Upper lobe of left lung (tissue), 6 donors: ENCODE measurements at regions not wholly inside any gene's neighbourhood (a gene's known extent, or its start where the extent isn't known, plus 50 kb on each side); places are given as distances from the start of the nearest gene placed in this dataset.

Source experiments
- ATAC-seq, 2 donors: fragments of 200-7000 bp; cut with Tn5 transposase; one replicate each; pipeline ENCODE4 v1.9.1; 2022; ENCODE audit warnings: mild to moderate bottlenecking in 2 of 2, moderate library complexity in 2 of 2; ENCODE audit not compliant: low FRiP score in 2 of 2
- DNase-seq, 2 donors: peaks; one replicate each; pipeline ENCODE4 v3.0.0-alpha.2; 2019 to 2020
- H3K27ac ChIP-seq, 4 donors: fragments of 200-600 bp; sonication (generic); one replicate each; pipeline ENCODE4 v1.5.1; 2016 to 2019
- H3K27me3 ChIP-seq, 4 donors: fragments of 200-600 bp; sonication (generic); one replicate each; pipeline ENCODE4 v1.5.1; 2017 to 2019
- H3K36me3 ChIP-seq, 4 donors: fragments of 200-600 bp; sonication (generic); one replicate each; pipeline ENCODE4 v1.5.1; 2016 to 2019
- H3K4me1 ChIP-seq, 4 donors: fragments of 200-600 bp; sonication (generic); one replicate each; pipeline ENCODE4 v1.5.1; 2018 to 2019
- H3K4me3 ChIP-seq, 4 donors: fragments of 200-600 bp; sonication (generic); one replicate each; pipeline ENCODE4 v1.5.1; 2017 to 2019; ENCODE audit warnings: mild to moderate bottlenecking in 2 of 4, moderate library complexity in 1 of 4
- H3K9me3 ChIP-seq, 4 donors: fragments of 200-600 bp; sonication (generic); one replicate each; pipeline ENCODE4 v1.5.1; 2018 to 2019
- CTCF ChIP-seq, 6 experiments: fragments of 450-650 bp in 4 of 6; fragments of 200-600 bp in 2 of 6; sonication (generic) in 2 of 6; IDR thresholded peaks; one replicate each; pipeline ENCODE4 v1.5.1; 2016 to 2019; ENCODE audit warnings: antibody characterized with exemption in 6 of 6
- EP300 ChIP-seq, 4 donors: sonication (generic); formaldehyde crosslinking; IDR thresholded peaks; one replicate each; pipeline ENCODE4 v1.5.1; 2017; ENCODE audit warnings: antibody characterized with exemption in 4 of 4, control low read depth in 2 of 4
- POLR2A ChIP-seq, 4 donors: fragments of 450-650 bp; IDR thresholded peaks; one replicate each; pipeline ENCODE4 v1.5.1; 2016 to 2017; ENCODE audit warnings: antibody characterized with exemption in 4 of 4, mild to moderate bottlenecking in 2 of 4
- POLR2AphosphoS5 ChIP-seq, 2 donors: sonication (generic); formaldehyde crosslinking; IDR thresholded peaks; one replicate each; pipeline ENCODE4 v1.5.1; 2017; ENCODE audit warnings: antibody characterized with exemption in 2 of 2
- WGBS, 2 donors: methylation state at CpG; one replicate each; pipeline ENCODE4 v1.1.5; 2017 to 2018; 5-methylcytosine and 5-hydroxymethylcytosine counted together
- donor health status: DM: no; HTN: no; CAD: no; lungs with moderate emphysema.
- donor health status: DM: no; HTN: yes; CAD: no; lungs with severe emphysema.

GRCh38 chr10:89153971-89154370 is 53.1 kb downstream of the CH25H start:
- Histone ChIP-seq H3K9me3 (no peaks in the 10 kb centered on the region), H3K36me3 (no peaks in the 10 kb centered on the region), H3K27me3 (no peaks in the 10 kb centered on the region), H3K4me3 (no peak overlapping the region), H3K4me1 (no peaks in the 10 kb centered on the region), H3K27ac (no peak overlapping the region)
- DNase-seq = no peak
- no peak for ATAC-seq
- TF ChIP-seq CTCF (IDR thresholded peaks at IDR 0.05) (no peak), POLR2A (IDR thresholded peaks at IDR 0.05) (no peak), EP300 (IDR thresholded peaks at IDR 0.05) (no peak), POLR2AphosphoS5 (IDR thresholded peaks at IDR 0.05) (no peak)
- 83 to 90% methylated on average over 1 of the region's 1 CpG for WGBS, 2 donors

- no peaks in the 10 kb centered on the region for H3K36me3 ChIP-seq
- TF ChIP-seq EP300 (IDR thresholded peaks at IDR 0.05) (no peak), POLR2AphosphoS5 (IDR thresholded peaks at IDR 0.05) (no peak), CTCF (IDR thresholded peaks at IDR 0.05) (no peak)
- H3K9me3 ChIP-seq = no peaks in the 10 kb centered on the region
- no peaks in the 10 kb centered on the region for H3K27me3 ChIP-seq
- H3K4me1 ChIP-seq = no peaks in the 10 kb centered on the region
- no peak for DNase-seq
- H3K4me3 ChIP-seq = no peak overlapping the region
- 66 to 81% methylated on average over 3 of the region's 3 CpGs for WGBS, 2 donors
- no peak overlapping the region for H3K27ac ChIP-seq
- no peak for ATAC-seq
Observed at GRCh38 chr10:89153116-89153515, 54.0 kb downstream of the CH25H start.

- DNase-seq (no peak), ATAC-seq (no peak)
- no peaks in the 10 kb centered on the region for H3K27me3 ChIP-seq
Observed at GRCh38 chr10:89151857-89152256, 55.3 kb downstream of the CH25H start.

GRCh38 chr10:89148061-89148460 is 59.1 kb downstream of the CH25H start:
- H3K9me3 ChIP-seq = no peaks in the 10 kb centered on the region
- no peak overlapping the region for H3K27ac ChIP-seq
- ATAC-seq = no peak
- H3K4me1 ChIP-seq = no peaks in the 10 kb centered on the region
- DNase-seq = no peak
- no peaks in the 10 kb centered on the region for H3K36me3 ChIP-seq
- H3K27me3 ChIP-seq = no peaks in the 10 kb centered on the region
- no peak for TF ChIP-seq POLR2A (IDR thresholded peaks at IDR 0.05)
- TF ChIP-seq CTCF (IDR thresholded peaks at IDR 0.05) = no peak
- no peak overlapping the region for H3K4me3 ChIP-seq
- 93 to 95% methylated on average over 5 of the region's 5 CpGs for WGBS, 2 donors

More at GRCh38 chr10:89151857-89152256, 55.3 kb downstream of the CH25H start:
- Histone ChIP-seq H3K9me3 (no peaks in the 10 kb centered on the region), H3K36me3 (no peaks in the 10 kb centered on the region), H3K27ac (no peak overlapping the region), H3K4me1 (no peaks in the 10 kb centered on the region), H3K4me3 (no peak overlapping the region)
- WGBS, 2 donors = 74 to 76% methylated on average over 2 of the region's 2 CpGs
- TF ChIP-seq CTCF (IDR thresholded peaks at IDR 0.05) = no peak
- TF ChIP-seq POLR2AphosphoS5 (IDR thresholded peaks at IDR 0.05) = no peak
- no peak for TF ChIP-seq EP300 (IDR thresholded peaks at IDR 0.05)
- no peak for TF ChIP-seq POLR2A (IDR thresholded peaks at IDR 0.05)

- H3K4me3 ChIP-seq = no peak overlapping the region
- WGBS, 2 donors = 91% methylated on average over 2 of the region's 2 CpGs
- no peaks in the 10 kb centered on the region for H3K36me3 ChIP-seq
- H3K4me1 ChIP-seq = no peaks in the 10 kb centered on the region
- H3K9me3 ChIP-seq = no peaks in the 10 kb centered on the region
- DNase-seq = no peak
- H3K27me3 ChIP-seq = no peaks in the 10 kb centered on the region
- TF ChIP-seq POLR2A (IDR thresholded peaks at IDR 0.05) = no peak
- TF ChIP-seq CTCF (IDR thresholded peaks at IDR 0.05) = no peak
- no peak for TF ChIP-seq EP300 (IDR thresholded peaks at IDR 0.05)
- no peak for TF ChIP-seq POLR2AphosphoS5 (IDR thresholded peaks at IDR 0.05)
- ATAC-seq = no peak
- no peak overlapping the region for H3K27ac ChIP-seq
Observed at GRCh38 chr10:89147256-89147655, 59.9 kb downstream of the CH25H start.
